IPS DF 4.7 (cell line): ENCODE measurements at regions not wholly inside any gene's neighbourhood (a gene's known extent, or its start where the extent isn't known, plus 50 kb on each side); places are given as distances from the start of the nearest gene placed in this dataset.
"Not testable (repeated sequence)": the region's sequence is repeated elsewhere in the genome, so short reads cannot be mapped to it uniquely, and the experiment has no call there.

Experiments used
- DNase-seq: peaks from one replicate; pipeline ENCODE4 v3.0.0-alpha.2; 2013; ENCODE audit warnings: low spot score; ENCODE audit errors: extremely low read depth

GRCh38 chr2:56960581-56960980 lies 776.8 kb downstream of the CCDC85A start:
- no peak for DNase-seq

GRCh38 chr2:56962673-56963072 lies 778.9 kb downstream of the CCDC85A start:
- DNase-seq = no peak

- DNase-seq = no peak
Measured at GRCh38 chr2:56969513-56969912, 785.7 kb downstream of the CCDC85A start.

- DNase-seq = no peak
Measured at GRCh38 chr2:56971383-56971974, 787.7 kb downstream of the CCDC85A start.

DNA sequence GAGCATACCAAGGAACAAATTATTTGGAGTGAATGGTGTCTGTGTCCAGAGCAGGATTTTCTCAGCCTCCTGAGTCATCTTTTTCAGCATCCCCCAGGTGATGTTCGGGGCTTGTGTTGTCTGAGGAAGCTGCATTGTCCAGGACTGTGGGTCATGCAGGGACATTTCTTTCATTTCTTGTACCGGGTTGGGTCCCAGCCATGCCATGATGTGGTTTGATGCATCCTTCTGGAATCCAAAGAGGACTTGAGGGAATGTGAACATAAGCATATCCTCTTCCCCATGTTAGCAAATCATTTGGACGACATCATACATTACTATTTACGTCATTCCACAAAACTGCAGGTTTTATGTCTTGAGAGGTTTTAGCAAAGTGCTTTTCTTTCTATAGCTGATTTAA lies 797.8 kb downstream of the CCDC85A start:
- DNase-seq = no peak

DNA sequence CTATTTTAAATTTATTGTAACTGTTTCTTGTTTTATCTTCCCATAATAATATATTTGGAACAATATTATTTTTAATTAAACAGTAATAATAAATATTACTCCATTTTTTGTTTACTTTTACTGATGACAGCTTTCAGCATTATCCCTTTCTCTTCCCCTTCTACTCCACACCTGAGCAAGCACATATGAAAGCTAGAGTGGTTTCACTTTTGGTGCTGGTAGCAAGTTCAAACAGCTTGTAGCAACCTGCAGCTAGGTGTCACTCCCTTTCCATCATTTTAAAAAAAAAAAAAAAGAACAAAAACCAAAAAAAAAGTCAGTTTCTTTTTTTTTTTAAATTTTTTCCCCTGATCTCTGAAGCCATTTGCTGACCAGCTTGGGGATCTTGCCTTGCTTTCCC lies 801.8 kb downstream of the CCDC85A start:
- no peak for DNase-seq

- DNase-seq = no peak
Measured at GRCh38 chr2:57022496-57022895, 838.7 kb downstream of the CCDC85A start.

GRCh38 chr2:57044931-57045635 lies 861.3 kb downstream of the CCDC85A start:
- no peak for DNase-seq

GRCh38 chr2:57049273-57049672 lies 865.5 kb downstream of the CCDC85A start:
- no peak for DNase-seq

GRCh38 chr2:57050007-57050406 lies 866.2 kb downstream of the CCDC85A start:
- no peak for DNase-seq

DNA sequence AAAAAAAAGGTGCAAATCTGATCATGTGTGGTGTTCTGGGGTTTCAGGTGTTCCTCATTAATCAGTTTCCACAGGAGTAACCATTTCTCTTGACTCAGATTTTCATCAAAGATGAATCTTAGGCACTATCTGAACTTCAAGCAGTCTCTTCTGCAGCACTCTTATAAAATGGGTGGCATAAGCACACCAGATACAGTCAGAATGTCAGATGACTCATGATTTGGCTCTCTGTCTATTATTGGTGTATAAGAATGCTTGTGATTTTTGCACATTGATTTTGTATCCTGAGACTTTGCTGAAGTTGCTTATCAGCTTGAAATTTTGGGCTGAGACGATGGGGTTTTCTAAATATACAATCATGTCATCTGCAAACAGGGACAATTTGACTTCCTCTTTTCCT lies 882.5 kb downstream of the CCDC85A start:
- DNase-seq = not testable (repeated sequence)

GRCh38 chr2:57075226-57075625 lies 891.4 kb downstream of the CCDC85A start:
- DNase-seq = no peak

- DNase-seq = no peak
Measured at GRCh38 chr2:57080035-57080434, 896.2 kb downstream of the CCDC85A start.

GRCh38 chr2:57084697-57085281 lies 901.0 kb downstream of the CCDC85A start:
- no peak for DNase-seq

DNA sequence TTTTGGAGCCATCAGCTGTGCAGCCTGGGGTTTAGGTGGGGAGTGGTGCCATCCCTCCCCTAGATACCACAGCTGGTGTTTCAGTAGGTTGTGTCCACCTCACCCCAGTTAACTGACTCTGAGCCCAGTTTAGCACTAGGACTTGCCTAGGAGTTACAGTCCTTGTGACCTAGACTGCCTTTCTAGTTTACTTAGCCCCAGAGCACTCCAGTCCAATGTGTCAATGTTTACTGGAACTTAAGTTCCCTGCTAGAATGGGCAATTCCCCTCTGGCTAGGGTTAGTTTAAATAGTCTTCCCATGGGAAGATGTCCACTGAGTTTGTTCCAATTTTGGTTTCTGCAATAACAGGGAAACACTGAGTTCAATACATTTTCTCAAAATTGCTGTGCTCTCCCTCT lies 909.2 kb downstream of the CCDC85A start:
- DNase-seq = no peak

DNA sequence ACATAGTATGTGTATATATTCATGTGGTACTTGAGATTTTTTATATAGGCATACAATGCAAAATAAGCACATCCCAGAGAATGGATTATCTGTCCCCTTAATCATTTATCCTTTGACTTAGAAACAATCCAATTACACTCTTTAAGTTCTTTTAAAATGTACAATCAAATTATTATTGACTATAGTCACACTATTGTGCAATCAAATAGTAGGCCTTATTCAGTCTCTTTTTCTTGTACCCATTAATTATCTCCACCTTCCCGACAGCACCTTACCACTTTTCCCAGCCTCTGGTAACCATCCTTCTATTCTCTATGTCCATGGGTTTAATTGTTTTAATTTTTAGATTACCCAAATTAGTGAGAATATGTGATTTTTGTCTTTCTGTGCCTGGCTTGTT lies 914.1 kb downstream of the CCDC85A start:
- no peak for DNase-seq

- DNase-seq = no peak
Measured at GRCh38 chr2:57100436-57100835, 916.6 kb downstream of the CCDC85A start.

DNA sequence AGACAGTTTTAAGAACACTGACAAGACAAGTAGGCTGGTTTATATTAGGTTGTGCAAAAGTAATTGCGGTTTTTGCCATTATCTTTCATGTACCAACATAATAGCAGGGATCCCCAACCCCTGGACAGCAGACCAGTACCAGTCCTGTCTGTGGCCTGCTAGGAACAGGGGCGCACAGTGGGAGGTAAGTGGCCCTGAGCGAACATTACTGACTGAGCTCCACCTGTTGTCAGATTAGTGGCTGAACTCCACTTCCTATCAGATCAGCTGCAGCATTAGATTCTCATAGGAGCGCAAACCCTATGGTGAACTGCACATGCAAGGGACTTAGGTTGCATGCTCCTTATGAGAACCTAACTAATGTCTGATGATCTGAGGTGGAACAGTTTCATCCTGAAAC lies 921.9 kb downstream of the CCDC85A start:
- DNase-seq = no peak

GRCh38 chr2:57107353-57107752 lies 923.6 kb downstream of the CCDC85A start:
- no peak for DNase-seq

- DNase-seq = no peak
Measured at GRCh38 chr2:57111531-57111930, 927.7 kb downstream of the CCDC85A start.

GRCh38 chr2:57119141-57119540 lies 927.5 kb upstream of the VRK2 start:
- DNase-seq = no peak

GRCh38 chr2:57126410-57126809 lies 920.2 kb upstream of the VRK2 start:
- no peak for DNase-seq

- no peak for DNase-seq
Measured at GRCh38 chr2:57139179-57139578, 907.4 kb upstream of the VRK2 start.
